ENCODE measurements at regions not wholly inside any gene's neighbourhood (a gene's known extent, or its start where the extent isn't known, plus 50 kb on each side); places are given as distances from the start of the nearest gene placed in this dataset.

DNA sequence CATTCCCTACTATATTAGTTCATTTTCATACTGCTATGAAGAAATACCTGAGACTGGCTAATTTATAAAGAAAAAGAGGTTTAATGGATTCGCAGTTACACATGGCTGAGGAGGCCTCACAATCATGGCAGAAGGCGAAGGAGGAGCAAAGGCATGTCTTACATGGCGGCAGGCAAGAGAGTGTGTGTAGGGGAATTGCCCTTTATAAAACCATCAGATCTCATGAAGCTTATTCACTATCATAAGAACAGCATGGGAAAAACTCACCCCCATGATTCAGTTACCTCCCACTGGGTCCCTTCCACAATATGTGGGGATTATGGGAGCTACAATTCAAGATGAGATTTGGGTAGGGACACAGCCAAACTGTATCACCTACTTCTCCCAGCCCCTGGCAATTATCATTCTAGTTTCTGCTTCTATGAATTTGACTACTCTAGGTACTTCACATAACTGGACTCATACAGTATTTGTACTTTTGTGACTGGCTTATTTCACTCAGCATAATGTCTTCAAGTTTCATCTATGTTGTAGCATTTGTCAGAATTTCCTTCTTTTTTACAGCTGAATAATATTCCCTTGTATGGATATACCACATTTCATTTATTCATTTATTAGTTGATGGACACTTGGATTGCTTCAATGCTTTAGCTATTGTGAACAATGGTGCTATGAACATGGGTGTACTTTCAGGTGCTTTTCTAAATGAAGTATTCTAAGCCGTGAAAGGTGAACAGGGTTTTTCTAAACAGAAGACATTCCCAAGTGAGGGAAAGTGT lies 219.5 kb upstream of the NUDT4 start:
- Histone ChIP-seq H3K9me2 (ENCODE audit: insufficient read depth, low read length) (no peaks in the 10 kb centered on the region), H4K20me1 (ENCODE audit: insufficient read depth, low read length) (no peaks in the 10 kb centered on the region), H3K4me1 (ENCODE audit: insufficient read depth, low read length, poor library complexity, severe bottlenecking) (peaks cover 2% of the 10 kb centered on the region), H3K36me3 (ENCODE audit: insufficient read depth, low read length) (no peaks in the 10 kb centered on the region), H2AFZ (ENCODE audit: low read length) (no peak overlapping the region), H3K27ac (ENCODE audit: low read depth, low read length, poor library complexity, severe bottlenecking) (no peak overlapping the region), H3K79me2 (ENCODE audit: insufficient read depth, low read depth, low read length) (no peaks in the 10 kb centered on the region), H3K4me2 (ENCODE audit: low read length) (no peak overlapping the region), H3K4me3 (ENCODE audit: low read depth, low read length, poor library complexity, severe bottlenecking) (no peak overlapping the region), H3K9me3 (ENCODE audit: low read length) (peaks cover 13% of the 10 kb centered on the region; the same call in 1 of the 2 replicates)
- CTCF ChIA-PET (ENCODE audit: unreplicated experiment) = no interaction called here
- POLR2A ChIA-PET = interaction anchor here (1.3 kb wide), 1 partner anchor 9 kb away, joined by 4 read pairs; no protein-coding TSS in a partner anchor
- no peak for TF ChIP-seq EZH2phosphoT487 (IDR thresholded peaks at IDR 0.05; ENCODE audit: borderline replicate concordance, low read depth, low read length)
- TF ChIP-seq, protein P1, sequence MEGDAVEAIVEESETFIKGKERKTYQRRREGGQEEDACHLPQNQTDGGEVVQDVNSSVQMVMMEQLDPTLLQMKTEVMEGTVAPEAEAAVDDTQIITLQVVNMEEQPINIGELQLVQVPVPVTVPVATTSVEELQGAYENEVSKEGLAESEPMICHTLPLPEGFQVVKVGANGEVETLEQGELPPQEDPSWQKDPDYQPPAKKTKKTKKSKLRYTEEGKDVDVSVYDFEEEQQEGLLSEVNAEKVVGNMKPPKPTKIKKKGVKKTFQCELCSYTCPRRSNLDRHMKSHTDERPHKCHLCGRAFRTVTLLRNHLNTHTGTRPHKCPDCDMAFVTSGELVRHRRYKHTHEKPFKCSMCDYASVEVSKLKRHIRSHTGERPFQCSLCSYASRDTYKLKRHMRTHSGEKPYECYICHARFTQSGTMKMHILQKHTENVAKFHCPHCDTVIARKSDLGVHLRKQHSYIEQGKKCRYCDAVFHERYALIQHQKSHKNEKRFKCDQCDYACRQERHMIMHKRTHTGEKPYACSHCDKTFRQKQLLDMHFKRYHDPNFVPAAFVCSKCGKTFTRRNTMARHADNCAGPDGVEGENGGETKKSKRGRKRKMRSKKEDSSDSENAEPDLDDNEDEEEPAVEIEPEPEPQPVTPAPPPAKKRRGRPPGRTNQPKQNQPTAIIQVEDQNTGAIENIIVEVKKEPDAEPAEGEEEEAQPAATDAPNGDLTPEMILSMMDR (conservative IDR thresholded peaks at IDR 0.05; ENCODE audit: low read length) = no peak
- intact Hi-C loops (cut with micrococcal nuclease; ENCODE audit: unreplicated experiment) = no loop called here
- no peak for DNase-seq (ENCODE audit: low spot score)
- no TSS peak for BruUV-seq (replicated peaks)

DNA sequence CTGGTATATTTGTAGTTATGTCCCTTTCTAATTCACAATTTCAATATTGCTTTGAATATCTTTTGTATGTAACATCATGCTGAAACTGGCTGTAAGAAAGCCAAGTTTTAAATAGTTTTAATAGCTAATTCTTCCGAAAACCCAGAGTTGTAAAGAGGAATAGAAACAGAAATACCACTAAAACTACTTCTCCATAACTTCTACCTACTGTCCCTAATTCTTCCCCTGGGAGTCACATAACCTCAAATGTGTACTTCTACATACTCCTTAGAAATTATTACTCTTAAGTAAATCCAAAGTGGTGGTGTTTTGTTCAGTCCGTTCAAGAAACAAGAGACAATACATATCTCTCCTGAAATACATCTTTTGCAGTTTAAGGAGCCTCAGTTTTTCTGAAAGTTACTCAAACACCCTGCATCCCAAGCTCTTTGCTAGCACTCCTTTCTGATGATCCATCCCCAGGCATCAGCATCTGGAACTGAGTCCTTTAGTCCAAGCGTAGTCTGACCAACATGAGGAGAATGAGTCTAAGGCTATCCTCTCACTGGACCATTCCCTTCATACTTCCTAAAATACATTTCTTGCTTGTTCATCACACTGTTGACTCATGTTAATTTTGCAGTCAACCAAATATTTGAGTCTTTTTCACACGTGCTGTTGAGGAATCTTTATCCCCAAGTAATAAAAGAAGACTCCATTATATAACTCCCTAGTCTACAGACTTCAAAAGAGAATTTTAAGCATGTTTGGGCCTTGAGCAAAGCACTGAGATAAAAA lies 214.3 kb upstream of the NUDT4 start:
- intact Hi-C loops (cut with micrococcal nuclease; ENCODE audit: unreplicated experiment) = no loop called here
- ChIA-PET POLR2A (interaction anchor here (0.7 kb wide), 1 partner anchor 297 kb away, joined by 3 read pairs; no protein-coding TSS in a partner anchor), CTCF (ENCODE audit: unreplicated experiment) (no interaction called here)
- no peak for TF ChIP-seq EZH2phosphoT487 (IDR thresholded peaks at IDR 0.05; ENCODE audit: borderline replicate concordance, low read depth, low read length)
- TF ChIP-seq, protein P1 (conservative IDR thresholded peaks at IDR 0.05; ENCODE audit: low read length) = no peak
- BruUV-seq (replicated peaks) = no TSS peak
- Histone ChIP-seq H2AFZ (ENCODE audit: low read length) (peak overlapping the region; percentile 36; the same call in 1 of the 2 replicates), H3K36me3 (ENCODE audit: insufficient read depth, low read length) (no peaks in the 10 kb centered on the region), H3K27ac (ENCODE audit: low read depth, low read length, poor library complexity, severe bottlenecking) (no peak overlapping the region), H3K9me2 (ENCODE audit: insufficient read depth, low read length) (no peaks in the 10 kb centered on the region), H3K9me3 (ENCODE audit: low read length) (peaks cover 6% of the 10 kb centered on the region; the same call in 1 of the 2 replicates), H3K4me3 (ENCODE audit: low read depth, low read length, poor library complexity, severe bottlenecking) (no peak overlapping the region), H4K20me1 (ENCODE audit: insufficient read depth, low read length) (no peaks in the 10 kb centered on the region), H3K4me2 (ENCODE audit: low read length) (no peak overlapping the region), H3K79me2 (ENCODE audit: insufficient read depth, low read depth, low read length) (no peaks in the 10 kb centered on the region), H3K4me1 (ENCODE audit: insufficient read depth, low read length, poor library complexity, severe bottlenecking) (peaks cover 41% of the 10 kb centered on the region)
- no peak for DNase-seq (ENCODE audit: low spot score)

Measured in OCI-LY7 (cell line).